ENCODE measurements at regions not wholly inside any gene's neighbourhood (a gene's known extent, or its start where the extent isn't known, plus 50 kb on each side); places are given as distances from the start of the nearest gene placed in this dataset.

- in situ Hi-C loops (cut with HindIII; ENCODE audit: low sequenced_read_pairs): no loop called here
Measured at GRCh38 chr1:83104558-83104957, 894.4 kb downstream of the TTLL7 start.

DNA sequence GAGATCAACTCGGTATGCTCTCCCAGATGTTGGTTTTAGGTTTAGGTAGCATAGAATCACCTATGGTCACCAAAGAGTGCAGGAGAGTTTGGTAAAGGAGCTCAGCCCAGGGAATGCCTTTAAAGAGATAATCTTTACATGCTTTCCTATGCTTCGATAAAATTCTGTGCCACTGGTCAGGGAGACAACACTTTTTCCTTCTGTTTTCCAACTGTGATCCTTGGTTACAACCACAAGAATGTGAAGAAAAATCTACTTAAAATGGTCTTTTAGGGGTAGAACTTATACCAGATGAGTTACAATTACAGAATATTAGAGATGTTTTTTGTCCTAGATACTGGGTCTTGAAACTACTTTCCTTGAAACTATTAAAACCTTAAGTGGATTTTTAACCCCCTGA is 895.6 kb downstream of the TTLL7 start:
- in situ Hi-C loops (cut with HindIII; ENCODE audit: low sequenced_read_pairs): no loop called here

GRCh38 chr1:83102630-83103071 is 896.3 kb downstream of the TTLL7 start:
- in situ Hi-C loops (cut with HindIII; ENCODE audit: low sequenced_read_pairs): no loop called here

DNA sequence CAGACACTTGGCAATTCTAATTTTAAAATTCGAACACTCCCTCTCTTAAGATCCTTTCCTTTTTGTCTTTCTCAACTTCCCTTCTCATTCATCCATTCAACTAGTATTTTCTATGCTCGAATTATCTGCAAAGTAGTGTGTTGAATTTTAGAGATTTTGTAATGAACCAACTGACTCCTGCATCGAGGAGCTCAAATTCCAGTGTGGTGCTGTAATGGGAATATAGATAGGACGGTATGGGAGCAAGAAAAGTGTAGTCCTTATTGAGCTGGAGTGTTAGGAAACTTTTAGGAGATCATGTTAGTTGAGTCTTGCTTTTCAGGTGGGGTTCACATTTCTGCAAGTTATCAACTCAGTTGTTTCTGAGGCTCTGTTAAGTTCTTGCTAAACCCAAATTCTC is 897.5 kb downstream of the TTLL7 start:
- in situ Hi-C loops (cut with HindIII; ENCODE audit: low sequenced_read_pairs): no loop called here

DNA sequence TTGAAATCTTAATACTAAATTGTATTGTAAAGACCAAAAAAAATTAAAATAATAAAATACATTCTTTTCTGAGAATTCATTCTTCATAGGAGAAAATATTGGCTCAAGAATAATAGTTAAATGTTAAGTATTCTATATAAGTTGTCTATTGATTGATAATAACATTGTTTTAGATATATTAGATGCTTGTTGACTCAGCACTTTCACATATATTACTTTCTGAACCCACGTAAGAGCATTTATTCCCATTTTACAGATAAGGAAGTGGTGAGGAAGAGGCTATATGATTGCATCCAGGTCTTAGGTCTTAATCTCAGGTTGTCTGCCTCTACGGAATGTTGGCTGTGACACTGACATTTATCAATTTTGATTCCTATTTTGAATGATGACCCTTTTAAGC is 898.8 kb downstream of the TTLL7 start:
- in situ Hi-C loops (cut with HindIII; ENCODE audit: low sequenced_read_pairs): no loop called here

- in situ Hi-C loops (cut with HindIII; ENCODE audit: low sequenced_read_pairs): no loop called here
Measured at GRCh38 chr1:83098791-83099190, 900.1 kb downstream of the TTLL7 start.

DNA sequence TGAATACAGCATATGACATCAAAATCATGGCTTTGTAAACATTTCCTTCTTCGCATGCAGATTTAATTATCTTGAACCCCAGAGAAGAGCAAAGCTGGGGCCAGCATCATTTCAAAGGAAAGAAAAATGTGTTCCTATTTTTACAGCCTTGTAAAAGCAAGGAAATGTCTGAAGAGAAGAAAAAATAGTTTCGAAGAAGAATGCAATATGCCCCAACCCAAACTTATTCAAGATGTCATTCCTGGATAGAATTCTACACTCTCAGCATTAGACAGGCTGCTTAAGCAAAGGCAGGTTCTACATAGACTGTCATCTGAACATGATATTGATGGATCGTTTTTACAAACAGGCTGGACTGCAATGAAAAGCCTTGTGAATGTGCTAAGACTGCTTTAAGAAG is 900.8 kb downstream of the TTLL7 start:
- in situ Hi-C loops (cut with HindIII; ENCODE audit: low sequenced_read_pairs): no loop called here

GRCh38 chr1:83097715-83098114 is 901.2 kb downstream of the TTLL7 start:
- in situ Hi-C loops (cut with HindIII; ENCODE audit: low sequenced_read_pairs): no loop called here

DNA sequence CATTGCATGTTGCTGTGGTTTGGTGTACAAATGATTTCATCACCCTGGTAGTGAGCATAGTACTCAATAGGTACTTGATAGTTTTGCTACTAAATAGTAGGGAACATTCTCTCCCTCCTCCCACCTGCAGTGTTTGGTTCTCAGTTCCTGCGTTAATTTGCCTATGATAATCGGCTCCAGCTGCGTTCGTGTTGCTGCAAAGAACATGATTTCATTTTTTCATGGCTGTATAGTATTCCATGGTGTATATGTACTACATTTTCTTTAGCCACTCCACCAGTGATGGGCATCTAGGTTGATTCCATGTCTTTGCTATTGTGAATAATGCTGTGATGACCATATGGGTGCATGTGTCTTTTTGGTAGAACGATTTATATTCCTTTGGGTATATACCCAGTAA is 903.4 kb downstream of the TTLL7 start:
- in situ Hi-C loops (cut with HindIII; ENCODE audit: low sequenced_read_pairs): no loop called here

- in situ Hi-C loops (cut with HindIII; ENCODE audit: low sequenced_read_pairs): no loop called here
Measured at GRCh38 chr1:83090195-83090594, 908.7 kb downstream of the TTLL7 start.

DNA sequence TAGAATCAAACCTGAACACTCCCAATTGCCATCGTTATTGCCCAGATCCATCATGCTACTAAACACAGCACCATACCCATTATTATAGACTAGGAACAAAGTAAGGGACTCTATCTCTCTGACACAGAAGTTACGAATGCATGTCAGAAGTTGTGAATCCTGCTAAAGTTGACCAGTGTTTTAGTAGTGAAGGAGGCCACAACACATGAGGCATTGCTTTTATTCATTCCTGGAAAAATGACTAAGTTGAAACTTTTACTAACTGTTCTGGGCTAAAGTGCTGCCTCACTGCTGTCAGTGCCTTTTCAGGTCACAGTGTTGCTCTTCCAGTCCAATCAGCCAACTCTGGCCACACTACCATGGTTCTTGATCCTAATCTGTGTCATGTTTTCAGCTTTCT is 911.1 kb downstream of the TTLL7 start:
- in situ Hi-C loops (cut with HindIII; ENCODE audit: low sequenced_read_pairs): no loop called here

- in situ Hi-C loops (cut with HindIII; ENCODE audit: low sequenced_read_pairs): no loop called here
Measured at GRCh38 chr1:83086986-83087512, 911.9 kb downstream of the TTLL7 start.

DNA sequence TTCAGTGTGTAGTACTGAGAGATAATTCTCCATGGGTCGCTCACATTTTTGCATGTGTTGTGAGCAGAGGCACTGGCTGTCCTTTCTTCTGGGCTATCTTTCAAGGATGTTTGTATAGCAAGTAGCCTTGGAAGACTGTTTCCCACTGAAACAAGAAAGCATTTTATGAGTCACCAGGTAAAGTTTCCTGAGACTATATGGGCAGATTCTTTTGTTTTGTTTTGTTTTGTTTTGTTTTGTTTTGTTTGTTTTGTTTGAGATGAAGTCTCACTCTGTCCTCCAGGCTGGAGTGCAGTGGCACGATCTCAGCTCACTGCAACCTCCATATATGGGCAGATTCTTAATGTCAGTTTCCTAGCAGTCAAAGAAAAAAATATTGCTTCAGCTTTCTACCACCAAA is 912.6 kb downstream of the TTLL7 start:
- in situ Hi-C loops (cut with HindIII; ENCODE audit: low sequenced_read_pairs): no loop called here

DNA sequence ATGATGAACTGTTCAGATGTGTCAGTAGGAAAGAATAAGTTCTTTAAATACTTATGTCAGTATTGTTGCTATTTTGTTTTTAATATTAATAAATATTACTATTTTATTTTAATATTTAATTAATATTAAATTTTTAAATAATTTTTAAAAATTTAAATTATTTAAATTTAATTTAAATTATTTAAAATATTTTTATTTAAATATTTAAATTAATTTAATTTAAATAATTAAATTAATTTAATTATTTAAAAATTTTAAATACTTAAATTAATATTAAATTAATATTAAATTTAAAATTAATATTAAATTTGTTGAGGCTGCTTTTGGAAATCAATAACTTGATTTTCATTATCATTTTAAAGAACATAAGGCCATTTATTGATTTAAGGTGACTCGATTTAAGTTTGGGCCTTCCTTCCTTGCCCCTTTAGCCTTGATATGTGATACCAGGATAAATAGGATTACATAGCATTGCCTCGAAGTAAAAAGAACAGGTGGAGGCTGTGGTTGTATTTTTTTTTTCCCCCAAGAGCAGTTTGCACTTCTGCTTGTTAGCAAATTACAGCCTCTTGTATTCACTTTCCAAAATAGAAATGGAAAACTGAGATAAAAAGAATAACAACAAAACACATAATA is 915.2 kb downstream of the TTLL7 start:
- in situ Hi-C loops (cut with HindIII; ENCODE audit: low sequenced_read_pairs): no loop called here

GRCh38 chr1:83077411-83077810 is 921.5 kb downstream of the TTLL7 start:
- in situ Hi-C loops (cut with HindIII; ENCODE audit: low sequenced_read_pairs): no loop called here

DNA sequence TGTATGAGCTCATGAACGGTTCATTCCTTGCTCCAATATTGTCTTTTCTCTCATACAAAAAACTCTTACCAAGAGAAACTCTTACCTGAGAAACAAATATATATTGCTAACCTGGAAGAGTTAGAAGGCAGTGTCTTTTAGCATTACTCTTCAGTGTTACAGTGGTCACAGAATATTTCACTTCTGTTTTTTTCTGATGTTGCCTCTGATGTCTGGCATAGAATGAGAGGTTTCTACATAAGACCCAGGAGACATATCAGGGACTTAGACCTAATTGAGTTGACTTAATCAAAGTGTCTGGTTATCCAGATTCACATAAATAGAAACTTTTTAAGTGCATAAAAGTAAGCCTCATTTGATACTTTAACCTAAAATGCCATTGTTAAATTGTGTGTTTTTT is 923.8 kb downstream of the TTLL7 start:
- in situ Hi-C loops (cut with HindIII; ENCODE audit: low sequenced_read_pairs): no loop called here

GRCh38 chr1:83067954-83068353 is 931.0 kb downstream of the TTLL7 start:
- in situ Hi-C loops (cut with HindIII; ENCODE audit: low sequenced_read_pairs): no loop called here

DNA sequence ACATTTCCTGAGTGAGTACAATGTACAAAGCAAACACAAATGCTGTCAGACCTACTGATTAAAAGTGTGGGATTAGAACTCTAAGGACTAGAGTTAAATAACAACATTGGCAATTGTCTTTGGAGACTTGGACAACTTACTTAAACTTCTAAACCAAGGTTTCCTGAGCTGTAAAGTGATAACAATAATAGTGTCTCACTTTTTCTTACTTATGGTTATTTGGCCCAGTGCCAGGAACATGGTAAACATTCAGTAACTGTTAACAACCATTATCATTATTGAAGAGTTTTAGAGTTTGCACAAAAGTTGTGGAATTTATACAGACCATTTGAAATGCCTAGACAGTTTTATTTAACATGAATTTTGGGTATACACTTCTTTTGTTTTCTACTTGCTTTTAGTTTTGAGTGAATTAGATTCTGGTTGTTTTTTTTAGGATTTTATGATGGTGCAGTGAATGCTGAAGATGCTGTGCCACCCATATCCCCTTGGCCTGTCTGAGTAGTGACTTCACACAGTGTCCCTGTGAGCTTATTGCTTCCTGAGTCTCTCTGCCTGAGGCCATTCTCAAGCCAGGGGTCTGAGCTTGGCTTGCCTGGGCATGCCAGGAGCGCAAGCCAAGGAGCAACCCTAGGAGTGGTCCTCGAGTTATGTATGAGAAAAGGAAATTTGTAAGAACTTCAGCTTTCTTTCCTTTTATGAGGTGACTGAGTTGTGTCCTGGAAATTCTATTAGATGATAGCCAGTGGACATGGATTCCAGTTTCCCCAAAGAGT is 932.8 kb downstream of the TTLL7 start:
- in situ Hi-C loops (cut with HindIII; ENCODE audit: low sequenced_read_pairs): no loop called here

GRCh38 chr1:83064589-83065242 is 934.2 kb downstream of the TTLL7 start:
- in situ Hi-C loops (cut with HindIII; ENCODE audit: low sequenced_read_pairs): no loop called here

DNA sequence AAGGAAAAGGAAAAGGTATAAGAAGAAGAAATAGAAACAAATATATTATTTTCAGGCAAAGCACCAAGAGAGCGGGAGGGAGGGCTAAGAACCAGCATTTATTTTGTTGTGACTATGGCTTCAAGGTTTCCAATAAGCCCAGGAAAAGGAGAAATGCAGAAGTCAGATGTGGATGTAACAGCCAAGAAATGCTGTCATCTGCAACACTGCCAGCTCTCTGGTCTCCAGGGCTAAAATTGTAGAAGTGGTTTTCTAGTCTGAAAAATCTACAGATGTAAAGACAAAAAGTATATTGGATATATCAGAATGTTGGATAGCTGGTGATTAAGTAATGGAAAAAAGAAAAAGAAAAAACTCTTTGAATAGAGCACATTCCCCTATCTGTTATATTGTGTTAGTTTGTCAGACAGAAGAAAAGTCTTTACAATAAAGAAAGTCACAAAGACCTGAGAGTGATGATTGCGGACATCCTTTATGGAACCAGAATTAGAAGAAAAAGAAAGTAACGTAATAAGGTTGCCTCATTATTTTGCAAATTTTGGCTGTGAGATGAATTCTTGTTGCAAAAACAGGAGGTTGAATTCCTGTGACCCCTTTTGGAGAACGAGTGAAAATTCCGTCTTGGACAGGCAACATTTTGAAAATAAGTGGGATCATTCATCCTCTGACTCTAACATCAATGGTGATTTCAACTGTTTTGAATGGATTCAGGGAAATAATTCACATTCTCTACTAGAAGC is 938.1 kb downstream of the TTLL7 start:
- in situ Hi-C loops (cut with HindIII; ENCODE audit: low sequenced_read_pairs): no loop called here

- in situ Hi-C loops (cut with HindIII; ENCODE audit: low sequenced_read_pairs): no loop called here
Measured at GRCh38 chr1:83060221-83060620, 938.7 kb downstream of the TTLL7 start.
